ENCODE measurements at regions not wholly inside any gene's neighbourhood (a gene's known extent, or its start where the extent isn't known, plus 50 kb on each side); places are given as distances from the start of the nearest gene placed in this dataset.

- Mint-ChIP-seq H3K36me3 (no peaks in the 10 kb centered on the region), H3K4me3 (no peak overlapping the region), H3K27ac (no peak overlapping the region), H3K9me3 (no peaks in the 10 kb centered on the region), H3K4me1 (no peaks in the 10 kb centered on the region), H3K27me3 (no peaks in the 10 kb centered on the region)
- no peak for ATAC-seq
Observed at GRCh38 chr6:91816335-91816734, 1229.5 kb upstream of the MAP3K7 start.

DNA sequence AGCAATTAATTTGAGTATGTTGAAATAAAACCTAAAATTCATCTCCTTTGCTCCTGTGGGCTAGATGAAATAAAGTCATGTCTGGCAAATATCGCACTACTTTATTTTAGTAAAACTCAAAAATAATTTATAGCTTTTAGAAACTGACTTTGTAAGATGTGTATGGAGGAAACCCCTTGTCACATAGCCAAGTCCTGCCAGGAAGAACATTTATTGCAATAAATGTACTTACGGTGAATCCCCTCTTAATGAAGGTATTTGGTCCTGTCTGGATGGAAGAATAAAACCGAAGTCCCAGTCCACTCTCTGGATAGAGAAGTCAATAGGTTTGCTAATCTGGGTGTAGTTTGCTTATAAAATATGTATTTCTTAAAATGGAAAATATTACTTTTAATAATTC, 1226.8 kb upstream of the MAP3K7 start:
- Mint-ChIP-seq H3K4me3 (no peak overlapping the region), H3K27ac (no peak overlapping the region), H3K9me3 (no peaks in the 10 kb centered on the region), H3K4me1 (no peaks in the 10 kb centered on the region), H3K27me3 (no peaks in the 10 kb centered on the region), H3K36me3 (no peaks in the 10 kb centered on the region)
- no peak for ATAC-seq

- Mint-ChIP-seq H3K4me1 (no peaks in the 10 kb centered on the region), H3K4me3 (no peak overlapping the region), H3K36me3 (no peaks in the 10 kb centered on the region), H3K27me3 (no peaks in the 10 kb centered on the region), H3K27ac (no peak overlapping the region), H3K9me3 (no peaks in the 10 kb centered on the region)
- no peak for ATAC-seq
Observed at GRCh38 chr6:91812596-91813274, 1225.9 kb upstream of the MAP3K7 start.

DNA sequence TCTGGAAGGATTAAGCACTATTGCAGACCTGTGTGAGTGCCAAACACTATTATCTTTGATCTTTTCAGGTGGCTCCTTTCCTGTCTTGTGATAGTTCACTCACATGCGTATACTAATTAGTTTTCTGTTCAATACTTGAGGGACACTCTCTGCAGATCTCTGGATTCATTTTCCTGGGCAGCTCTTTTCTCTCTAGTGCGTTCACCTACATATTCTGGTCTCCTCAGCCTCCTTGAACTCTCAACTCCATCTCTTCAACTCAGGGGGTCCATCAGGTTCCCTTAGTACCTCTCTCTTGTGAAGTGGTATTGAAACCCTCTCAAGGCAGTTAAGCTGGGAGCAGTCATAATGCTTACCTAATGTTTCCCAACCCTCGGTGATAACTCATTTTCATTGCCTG, 1218.1 kb upstream of the MAP3K7 start:
- Mint-ChIP-seq H3K36me3 (no peaks in the 10 kb centered on the region), H3K4me3 (no peak overlapping the region), H3K27me3 (no peaks in the 10 kb centered on the region), H3K27ac (no peak overlapping the region), H3K4me1 (no peaks in the 10 kb centered on the region), H3K9me3 (peaks cover 2% of the 10 kb centered on the region)
- ATAC-seq, result no peak

DNA sequence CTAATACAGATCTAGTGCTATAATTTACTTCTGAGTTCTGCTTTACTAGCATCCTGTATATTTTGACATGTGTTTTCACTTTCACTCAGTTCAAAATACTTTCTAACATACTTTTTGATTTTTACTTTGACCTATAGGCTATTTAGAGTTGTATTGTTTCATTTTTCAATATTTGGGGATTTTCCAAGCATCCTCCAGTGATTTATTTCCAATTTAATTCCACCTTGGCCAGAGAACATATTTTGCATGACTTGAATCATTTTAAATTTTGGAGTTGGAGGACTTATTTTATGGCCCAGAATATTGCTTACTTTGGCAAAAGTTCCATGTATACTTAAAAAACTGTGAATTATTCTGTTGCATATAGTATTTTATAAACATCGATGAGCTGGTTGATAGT, 1215.6 kb upstream of the MAP3K7 start:
- Mint-ChIP-seq H3K4me1 (no peaks in the 10 kb centered on the region), H3K4me3 (no peak overlapping the region)

GRCh38 chr6:91796603-91797002, 1209.7 kb upstream of the MAP3K7 start:
- no peaks in the 10 kb centered on the region for H3K4me1 Mint-ChIP-seq
- no peaks in the 10 kb centered on the region for H3K9me3 Mint-ChIP-seq
- H3K36me3 Mint-ChIP-seq, result no peaks in the 10 kb centered on the region
- H3K4me3 Mint-ChIP-seq, result no peak overlapping the region
- no peak for ATAC-seq
- H3K27ac Mint-ChIP-seq, result no peak overlapping the region
- no peaks in the 10 kb centered on the region for H3K27me3 Mint-ChIP-seq

More for the DNA sequence above, 1215.6 kb upstream of the MAP3K7 start:
- ATAC-seq, result no peak
- Mint-ChIP-seq H3K27me3 (no peaks in the 10 kb centered on the region), H3K27ac (no peak overlapping the region), H3K9me3 (peaks cover 2% of the 10 kb centered on the region), H3K36me3 (no peaks in the 10 kb centered on the region)

DNA sequence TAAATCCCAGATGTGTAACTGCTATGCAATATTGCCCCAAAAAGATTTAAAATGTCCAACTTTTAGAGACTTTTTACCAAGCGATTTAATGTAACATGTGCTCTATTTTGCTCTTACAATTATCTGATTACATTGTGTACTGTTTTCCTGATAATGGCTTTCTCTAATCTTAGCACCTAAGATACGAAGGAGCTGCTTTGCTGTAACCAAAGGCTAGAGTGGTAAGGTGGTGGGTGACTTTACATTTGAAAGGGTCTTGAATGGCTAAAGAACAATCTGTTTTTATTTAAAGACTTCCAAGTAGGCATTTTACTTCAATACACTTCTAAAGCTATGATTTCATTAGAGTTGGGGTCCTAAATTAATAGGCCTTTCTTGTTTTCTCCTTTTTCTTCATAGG, 1201.6 kb upstream of the MAP3K7 start:
- Mint-ChIP-seq H3K36me3 (no peaks in the 10 kb centered on the region), H3K27ac (no peak overlapping the region), H3K9me3 (peaks cover 8% of the 10 kb centered on the region), H3K4me1 (no peaks in the 10 kb centered on the region), H3K27me3 (no peaks in the 10 kb centered on the region), H3K4me3 (no peak overlapping the region)
- ATAC-seq, result no peak

DNA sequence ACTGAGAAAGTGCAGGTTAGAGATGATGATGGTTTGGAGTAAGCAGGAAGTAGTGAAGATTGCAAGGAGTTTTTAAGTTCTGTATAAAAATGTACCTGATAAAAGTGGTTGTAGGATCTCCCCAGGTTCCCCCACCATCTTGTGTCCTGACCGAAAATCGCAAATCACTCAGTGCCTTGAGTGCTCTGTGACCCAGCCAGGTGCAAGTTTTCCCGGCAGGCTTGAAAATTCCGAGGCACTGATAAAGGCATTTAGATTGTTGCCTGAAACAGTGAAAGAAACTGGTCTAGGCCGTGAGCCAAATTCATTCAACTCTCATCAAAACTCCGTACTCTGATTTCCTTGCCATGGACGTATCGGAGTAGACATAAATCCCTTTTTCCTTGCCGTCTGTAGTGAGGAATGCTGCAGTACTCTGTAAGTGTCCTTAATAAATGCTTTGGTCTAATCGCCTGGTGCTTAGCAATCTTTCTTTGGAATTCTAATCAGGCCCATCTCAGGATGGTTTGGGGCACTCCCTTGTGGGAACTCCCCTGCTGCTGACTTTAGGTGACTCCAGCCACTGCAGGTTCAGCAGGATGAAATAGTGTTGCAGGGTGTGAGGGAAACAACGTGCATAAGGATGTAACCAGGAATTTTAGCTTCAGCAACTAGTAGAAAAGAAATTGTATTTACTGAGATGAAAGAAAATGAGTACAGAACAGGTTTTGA, 1199.8 kb upstream of the MAP3K7 start:
- no peak for ATAC-seq

GRCh38 chr6:91782802-91783201, 1195.9 kb upstream of the MAP3K7 start:
- no peak for ATAC-seq

More for the DNA sequence above, 1199.8 kb upstream of the MAP3K7 start:
- Mint-ChIP-seq H3K36me3 (no peaks in the 10 kb centered on the region), H3K4me3 (no peak overlapping the region), H3K27me3 (no peaks in the 10 kb centered on the region), H3K27ac (no peak overlapping the region), H3K9me3 (peaks cover 8% of the 10 kb centered on the region), H3K4me1 (no peaks in the 10 kb centered on the region)

GRCh38 chr6:91781946-91782345, 1195.1 kb upstream of the MAP3K7 start:
- no peaks in the 10 kb centered on the region for H3K4me1 Mint-ChIP-seq
- H3K27ac Mint-ChIP-seq, result no peak overlapping the region
- no peak overlapping the region for H3K4me3 Mint-ChIP-seq
- ATAC-seq, result no peak
- H3K36me3 Mint-ChIP-seq, result no peaks in the 10 kb centered on the region
- peaks cover 12% of the 10 kb centered on the region for H3K9me3 Mint-ChIP-seq
- no peaks in the 10 kb centered on the region for H3K27me3 Mint-ChIP-seq

More at GRCh38 chr6:91782802-91783201, 1195.9 kb upstream of the MAP3K7 start:
- Mint-ChIP-seq H3K4me3 (no peak overlapping the region), H3K27me3 (no peaks in the 10 kb centered on the region), H3K27ac (no peak overlapping the region), H3K4me1 (no peaks in the 10 kb centered on the region), H3K36me3 (no peaks in the 10 kb centered on the region), H3K9me3 (peaks cover 12% of the 10 kb centered on the region)

DNA sequence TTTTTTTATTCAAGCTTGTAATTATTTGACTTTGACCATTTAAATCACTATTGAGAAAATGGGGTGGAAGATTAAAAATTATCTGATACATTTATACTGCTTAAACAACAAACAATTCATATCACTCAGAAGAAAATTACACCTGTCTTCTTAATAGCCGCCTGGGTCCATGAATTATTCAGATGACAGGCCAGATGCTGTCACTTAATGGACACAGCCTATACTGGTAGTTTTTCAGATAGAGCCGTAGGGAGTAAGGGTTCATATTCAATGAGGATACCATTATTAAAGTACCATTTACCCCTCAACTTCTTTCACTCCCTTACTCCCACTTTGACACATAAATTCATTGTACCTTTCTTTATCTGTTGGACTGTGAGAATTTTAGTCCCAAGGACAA, 1193.4 kb upstream of the MAP3K7 start:
- H3K4me1 Mint-ChIP-seq, result no peaks in the 10 kb centered on the region
- peaks cover 20% of the 10 kb centered on the region for H3K9me3 Mint-ChIP-seq
- H3K27me3 Mint-ChIP-seq, result no peaks in the 10 kb centered on the region
- no peak for ATAC-seq
- H3K27ac Mint-ChIP-seq, result no peak overlapping the region
- no peak overlapping the region for H3K4me3 Mint-ChIP-seq
- no peaks in the 10 kb centered on the region for H3K36me3 Mint-ChIP-seq

DNA sequence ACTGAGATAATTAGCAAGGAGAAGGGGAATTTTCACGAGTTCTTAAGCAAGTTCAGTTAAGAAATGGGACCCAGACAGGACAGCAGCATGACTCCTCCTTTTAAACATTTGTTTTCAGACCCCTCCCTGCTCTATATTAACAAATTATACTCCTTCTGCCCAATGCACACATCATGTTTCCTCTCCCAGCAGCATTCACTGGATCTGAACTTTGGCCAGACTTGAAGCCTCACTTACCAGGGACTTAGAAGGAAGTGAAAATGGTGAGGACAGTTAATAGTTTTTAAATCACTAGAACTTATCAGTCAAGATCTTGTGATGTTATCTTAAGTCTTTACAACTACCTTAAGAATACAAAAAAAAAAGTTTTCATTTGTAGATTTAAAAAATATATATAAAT, 1174.7 kb upstream of the MAP3K7 start:
- peaks cover 4% of the 10 kb centered on the region for H3K9me3 Mint-ChIP-seq
- no peak for ATAC-seq
- no peaks in the 10 kb centered on the region for H3K4me1 Mint-ChIP-seq
- H3K4me3 Mint-ChIP-seq, result no peak overlapping the region
- H3K27ac Mint-ChIP-seq, result no peak overlapping the region
- no peaks in the 10 kb centered on the region for H3K36me3 Mint-ChIP-seq
- H3K27me3 Mint-ChIP-seq, result no peaks in the 10 kb centered on the region

GRCh38 chr6:91754691-91755090, 1167.8 kb upstream of the MAP3K7 start:
- Mint-ChIP-seq H3K36me3 (no peaks in the 10 kb centered on the region), H3K27me3 (no peaks in the 10 kb centered on the region), H3K4me3 (no peak overlapping the region), H3K9me3 (peaks cover 9% of the 10 kb centered on the region), H3K27ac (no peak overlapping the region), H3K4me1 (no peaks in the 10 kb centered on the region)
- no peak for ATAC-seq

- H3K27ac Mint-ChIP-seq, result no peak overlapping the region
- no peaks in the 10 kb centered on the region for H3K27me3 Mint-ChIP-seq
- H3K9me3 Mint-ChIP-seq, result peaks cover 5% of the 10 kb centered on the region
- ATAC-seq, result no peak
- H3K36me3 Mint-ChIP-seq, result no peaks in the 10 kb centered on the region
- no peak overlapping the region for H3K4me3 Mint-ChIP-seq
- H3K4me1 Mint-ChIP-seq, result no peaks in the 10 kb centered on the region
Observed at GRCh38 chr6:91751526-91751925, 1164.7 kb upstream of the MAP3K7 start.

DNA sequence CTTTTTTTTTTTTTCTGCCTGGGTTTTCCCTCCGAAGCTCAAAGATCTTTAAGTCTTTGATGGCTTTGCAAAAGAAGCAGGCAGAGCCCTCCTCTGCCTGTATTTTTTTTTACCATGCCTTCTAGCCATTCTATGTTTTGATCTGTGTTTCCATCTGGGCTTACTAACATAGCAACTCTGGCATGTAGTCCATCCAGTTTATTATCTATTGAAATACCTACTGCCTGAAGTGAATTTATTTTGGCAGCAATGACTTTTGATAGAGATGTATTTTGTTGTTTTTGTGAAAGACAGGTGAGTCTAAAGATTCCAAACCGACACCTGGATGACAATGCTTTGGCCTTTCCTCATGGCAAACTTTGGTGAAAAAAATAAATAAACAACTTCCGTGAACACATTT, 1157.7 kb upstream of the MAP3K7 start:
- ATAC-seq, result no peak
- H3K4me1 Mint-ChIP-seq, result no peaks in the 10 kb centered on the region
- no peaks in the 10 kb centered on the region for H3K36me3 Mint-ChIP-seq
- no peak overlapping the region for H3K27ac Mint-ChIP-seq
- no peaks in the 10 kb centered on the region for H3K9me3 Mint-ChIP-seq
- no peaks in the 10 kb centered on the region for H3K27me3 Mint-ChIP-seq
- H3K4me3 Mint-ChIP-seq, result no peak overlapping the region

GRCh38 chr6:91743756-91744155, 1156.9 kb upstream of the MAP3K7 start:
- ATAC-seq, result no peak
- no peak overlapping the region for H3K4me3 Mint-ChIP-seq
- H3K36me3 Mint-ChIP-seq, result no peaks in the 10 kb centered on the region
- no peaks in the 10 kb centered on the region for H3K4me1 Mint-ChIP-seq
- H3K27me3 Mint-ChIP-seq, result no peaks in the 10 kb centered on the region
- H3K9me3 Mint-ChIP-seq, result no peaks in the 10 kb centered on the region
- no peak overlapping the region for H3K27ac Mint-ChIP-seq
